ENCODE measurements at regions not wholly inside any gene's neighbourhood (a gene's known extent, or its start where the extent isn't known, plus 50 kb on each side); places are given as distances from the start of the nearest gene placed in this dataset.

- TF ChIP-seq CTCF (conservative IDR thresholded peaks at IDR 0.05) (no peak), EZH2 (IDR thresholded peaks at IDR 0.05; ENCODE audit: low read depth) (no peak)
Observed at GRCh38 chr1:56417646-56418045, 161.7 kb downstream of the PLPP3 start.
